SU-DHL-6 (cell line): ENCODE measurements at regions not wholly inside any gene's neighbourhood (a gene's known extent, or its start where the extent isn't known, plus 50 kb on each side); places are given as distances from the start of the nearest gene placed in this dataset.

Experiments used
- H2AFZ ChIP-seq: fragments of 200-600 bp; sonication (generic); 2 replicates; pipeline ENCODE4 v1.6.1; 2014; ENCODE audit warnings: low read depth, mild to moderate bottlenecking, moderate library complexity, mixed read lengths, antibody characterized with exemption, low read length; ENCODE audit not compliant: severe bottlenecking
- H3F3A ChIP-seq: fragments of 200-600 bp; shearing (Covaris generic); 2 replicates; pipeline ENCODE4 v1.6.0; 2016; ENCODE audit warnings: antibody characterized with exemption, mild to moderate bottlenecking; ENCODE audit not compliant: insufficient read depth
- H3K27ac ChIP-seq: fragments of 200-600 bp; sonication (generic); 2 replicates; pipeline ENCODE4 v1.5.1; 2016; ENCODE audit warnings: low read depth, mild to moderate bottlenecking, low read length, moderate library complexity, mixed read lengths
- H3K27me3 ChIP-seq: fragments of 200-600 bp; sonication (generic), shearing (Covaris generic); 2 replicates; pipeline ENCODE4 v1.6.0; 2014; ENCODE audit warnings: mild to moderate bottlenecking, low read length
- H3K36me3 ChIP-seq: fragments of 200-600 bp; sonication (generic); 2 replicates; pipeline ENCODE4 v1.6.1; 2014; ENCODE audit warnings: mild to moderate bottlenecking, low read length, mixed read lengths
- H3K4me2 ChIP-seq: fragments of 300-600, 200-600 bp; shearing (Covaris generic), sonication (generic); 2 replicates; pipeline ENCODE4 v1.6.0; 2014; ENCODE audit warnings: low read length, low read depth, mild to moderate bottlenecking; ENCODE audit not compliant: poor library complexity, severe bottlenecking
- H3K4me3 ChIP-seq: fragments of 200-600 bp; sonication (generic); 2 replicates; pipeline ENCODE4 v1.5.1; 2014; ENCODE audit warnings: antibody characterized with exemption, low read length, mild to moderate bottlenecking, mixed read lengths; ENCODE audit not compliant: insufficient read depth, poor library complexity, severe bottlenecking
- H3K79me2 ChIP-seq: fragments of 200-600 bp; sonication (generic); 2 replicates; pipeline ENCODE4 v1.6.1; 2014; ENCODE audit warnings: mild to moderate bottlenecking, low read length, moderate library complexity; ENCODE audit not compliant: insufficient read depth
- H3K9ac ChIP-seq: fragments of 200-600 bp; sonication (generic); 2 replicates; pipeline ENCODE4 v1.7.0; 2014; ENCODE audit warnings: mild to moderate bottlenecking, low read length
- H3K9me2 ChIP-seq: fragments of 200-600 bp; sonication (generic); replicated peaks from 2 replicates; pipeline ENCODE4 v1.6.1; 2014; ENCODE audit warnings: low read length; ENCODE audit not compliant: insufficient read depth
- H3K9me3 ChIP-seq: fragments of 200-600 bp; sonication (generic); 2 replicates; pipeline ENCODE4 v1.6.1; 2014; ENCODE audit warnings: low read length, mixed read lengths; ENCODE audit not compliant: insufficient read depth
- H4K20me1 ChIP-seq: fragments of 200-600 bp; sonication (generic); 2 replicates; pipeline ENCODE4 v1.6.1; 2014; ENCODE audit warnings: low read depth, mild to moderate bottlenecking, antibody characterized with exemption, low read length, moderate library complexity, mixed read lengths
- CTCF ChIP-seq: fragments of 200-600 bp; sonication (generic); IDR thresholded peaks from one replicate; pipeline ENCODE4 v1.5.1; 2017; ENCODE audit warnings: antibody characterized with exemption, mild to moderate bottlenecking, low read length, moderate library complexity; ENCODE audit not compliant: insufficient read depth, poor library complexity, severe bottlenecking
- EZH2phosphoT487 ChIP-seq: fragments of 200-600 bp; sonication (generic), shearing (Covaris generic); conservative IDR thresholded peaks from 2 replicates; pipeline ENCODE4 v1.6.1; 2018; ENCODE audit warnings: mild to moderate bottlenecking, antibody characterized with exemption, low read length, moderate library complexity, mixed read lengths

DNA sequence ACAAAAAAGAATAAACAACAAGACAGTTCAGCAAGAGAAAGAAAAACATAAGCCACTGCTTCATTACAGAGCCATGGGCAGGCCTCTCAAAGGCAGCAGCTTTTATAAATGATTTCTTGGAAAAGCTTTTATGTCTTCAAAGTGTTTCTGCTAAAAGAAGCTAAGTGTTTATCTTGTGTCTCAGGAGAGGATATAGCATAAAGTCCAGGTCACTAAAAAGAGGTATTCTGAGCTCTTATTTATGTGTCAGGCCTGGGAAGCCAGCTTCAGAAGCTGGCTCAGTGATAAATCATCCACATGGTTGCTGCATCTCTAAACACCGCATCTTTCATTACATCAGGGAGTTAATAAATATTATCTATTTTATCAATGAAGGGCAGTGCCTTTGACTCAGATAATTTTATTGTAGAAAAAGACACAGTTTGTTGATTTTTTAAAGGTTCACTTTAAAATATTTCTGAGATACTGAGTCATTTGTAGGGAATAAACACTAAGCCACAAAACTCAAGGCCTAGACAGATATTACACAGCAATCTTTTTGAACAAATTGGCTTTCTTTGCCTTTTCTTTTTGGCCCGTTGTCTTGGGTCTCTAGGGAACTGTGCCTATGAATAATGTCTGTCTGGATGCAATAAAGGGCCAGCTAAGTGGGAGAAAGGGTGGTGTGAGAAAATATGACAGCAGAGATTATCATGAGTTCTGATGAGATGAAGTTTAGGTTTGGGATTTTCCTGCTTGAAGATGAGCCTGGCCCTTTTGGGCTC, 1086.6 kb downstream of the UQCRFS1 start:
- Histone ChIP-seq H3F3A (no peaks in the 10 kb centered on the region), H2AFZ (no peak overlapping the region), H3K9ac (no peak overlapping the region), H3K9me3 (no peaks in the 10 kb centered on the region), H3K27me3 (no peaks in the 10 kb centered on the region), H3K9me2 (no peaks in the 10 kb centered on the region), H3K27ac (no peak overlapping the region), H3K4me3 (no peak overlapping the region), H3K36me3 (no peaks in the 10 kb centered on the region), H3K4me2 (no peak overlapping the region), H4K20me1 (no peaks in the 10 kb centered on the region), H3K79me2 (no peaks in the 10 kb centered on the region)
- TF ChIP-seq CTCF (no peak), EZH2phosphoT487 (no peak)

DNA sequence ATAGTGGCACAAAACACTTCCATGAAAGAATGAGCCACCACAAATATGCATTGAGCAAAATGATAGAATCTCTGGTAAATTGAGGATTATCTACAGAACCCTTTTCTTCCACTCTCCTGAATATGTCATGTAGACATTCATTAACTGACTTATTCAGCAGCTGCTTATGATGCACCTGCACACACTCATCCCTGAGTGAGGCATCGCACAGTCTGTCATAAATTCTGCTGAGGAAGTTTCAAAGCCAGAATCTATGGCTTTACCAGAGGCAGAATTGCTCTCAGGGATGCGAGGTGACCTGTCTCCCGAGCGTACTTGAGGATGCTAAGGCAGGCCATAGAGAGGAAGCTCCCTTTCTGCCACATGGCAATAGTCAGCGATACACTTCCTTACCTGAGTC, 1090.2 kb downstream of the UQCRFS1 start:
- no peaks in the 10 kb centered on the region; the same call in 1 of the 2 replicates for H3K27me3 ChIP-seq
- TF ChIP-seq CTCF (no peak), EZH2phosphoT487 (no peak)
- no peaks in the 10 kb centered on the region for H4K20me1 ChIP-seq
- no peaks in the 10 kb centered on the region for H3K9me3 ChIP-seq
- no peaks in the 10 kb centered on the region for H3K79me2 ChIP-seq
- H3K27ac ChIP-seq: no peak overlapping the region
- H3K4me2 ChIP-seq: no peak overlapping the region
- no peak overlapping the region for H3K4me3 ChIP-seq
- H3K9me2 ChIP-seq: no peaks in the 10 kb centered on the region
- H3K36me3 ChIP-seq: no peaks in the 10 kb centered on the region
- H3K9ac ChIP-seq: no peak overlapping the region
- no peaks in the 10 kb centered on the region for H3F3A ChIP-seq
- no peak overlapping the region for H2AFZ ChIP-seq

GRCh38 chr19:28118235-28118634, 1094.7 kb downstream of the UQCRFS1 start:
- Histone ChIP-seq H3F3A (no peaks in the 10 kb centered on the region), H3K36me3 (no peaks in the 10 kb centered on the region), H3K27ac (no peak overlapping the region), H3K9me2 (no peaks in the 10 kb centered on the region), H4K20me1 (no peaks in the 10 kb centered on the region), H3K27me3 (no peaks in the 10 kb centered on the region; the same call in 1 of the 2 replicates), H3K9me3 (no peaks in the 10 kb centered on the region), H3K9ac (no peak overlapping the region), H2AFZ (no peak overlapping the region), H3K4me2 (no peak overlapping the region), H3K79me2 (no peaks in the 10 kb centered on the region), H3K4me3 (no peak overlapping the region)
- TF ChIP-seq CTCF (no peak), EZH2phosphoT487 (no peak)
